NCI-H128 (cell line): ENCODE measurements at regions not wholly inside any gene's neighbourhood (a gene's known extent, or its start where the extent isn't known, plus 50 kb on each side); places are given as distances from the start of the nearest gene placed in this dataset.
"Not testable (repeated sequence)": the region's sequence is repeated elsewhere in the genome, so short reads cannot be mapped to it uniquely, and the experiment has no call there.

ENCODE experiments used
- DNase-seq: peaks from one replicate; lab custom pipeline; 2025; ENCODE audit not compliant: unreplicated experiment; lab: John Stamatoyannopoulos, UW

DNA sequence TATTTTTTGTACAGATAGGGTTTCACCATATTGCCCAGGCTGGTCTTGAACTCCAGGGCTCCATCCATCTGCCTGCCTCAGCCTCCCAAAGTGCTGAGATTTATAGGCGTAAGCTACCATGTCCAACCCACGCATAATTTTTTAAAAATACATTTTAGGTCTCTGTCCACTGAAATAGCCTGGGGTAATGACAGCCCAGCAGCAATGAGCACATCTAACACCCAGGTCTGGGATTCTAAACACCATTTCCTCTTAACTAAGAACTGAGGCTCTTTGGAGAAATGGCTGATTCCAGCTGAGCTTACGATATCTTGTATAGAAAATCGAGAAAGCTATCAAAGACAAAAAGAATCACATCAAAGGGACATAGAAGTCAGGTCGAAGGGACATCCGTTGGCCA lies 245.3 kb downstream of the PARN start:
- DNase-seq: no peak

- not testable (repeated sequence) for DNase-seq
These were observed 246.2 kb downstream of the PARN start for GRCh38 chr16:14383844-14384243.

DNA sequence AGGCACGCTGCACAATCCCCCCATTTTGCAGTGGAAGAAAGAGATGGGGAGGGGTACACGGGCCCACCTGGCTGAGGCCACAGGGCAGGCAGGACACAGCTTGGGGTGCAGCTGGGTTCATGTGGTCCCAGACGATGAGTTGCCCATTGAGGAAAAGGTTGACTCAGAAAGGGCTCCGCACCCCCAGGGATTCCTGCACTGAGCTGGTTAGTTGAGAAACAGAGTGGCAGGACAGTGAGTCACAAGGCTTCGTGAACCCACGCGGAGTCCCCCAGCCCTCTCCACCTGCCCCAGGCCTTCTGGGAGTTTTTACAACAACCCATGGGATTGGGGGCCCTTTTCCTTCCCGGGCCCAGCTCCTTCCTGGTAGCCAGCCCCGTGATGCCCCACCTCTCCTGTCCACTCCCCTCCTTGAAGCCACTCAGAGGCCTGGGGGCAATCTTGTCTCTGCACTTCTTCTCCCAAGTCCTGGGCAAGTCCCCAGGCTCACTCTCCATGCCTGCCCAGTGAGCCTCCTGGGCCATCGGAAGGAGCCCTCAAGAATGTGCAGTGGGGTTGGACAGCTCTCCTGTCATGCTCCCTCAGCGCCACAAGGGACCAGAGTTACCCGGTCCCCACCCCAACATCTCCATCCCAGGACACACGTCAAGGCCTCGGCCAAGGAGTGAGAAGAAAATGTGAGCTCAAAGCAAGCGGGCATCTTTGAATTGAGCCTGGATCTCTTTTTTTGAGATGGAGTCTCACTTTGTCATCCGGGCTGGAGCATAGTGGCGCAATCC lies 251.2 kb downstream of the PARN start:
- DNase-seq: no peak

- DNase-seq: no peak
These were observed 251.9 kb downstream of the PARN start for GRCh38 chr16:14378131-14378551.

DNA sequence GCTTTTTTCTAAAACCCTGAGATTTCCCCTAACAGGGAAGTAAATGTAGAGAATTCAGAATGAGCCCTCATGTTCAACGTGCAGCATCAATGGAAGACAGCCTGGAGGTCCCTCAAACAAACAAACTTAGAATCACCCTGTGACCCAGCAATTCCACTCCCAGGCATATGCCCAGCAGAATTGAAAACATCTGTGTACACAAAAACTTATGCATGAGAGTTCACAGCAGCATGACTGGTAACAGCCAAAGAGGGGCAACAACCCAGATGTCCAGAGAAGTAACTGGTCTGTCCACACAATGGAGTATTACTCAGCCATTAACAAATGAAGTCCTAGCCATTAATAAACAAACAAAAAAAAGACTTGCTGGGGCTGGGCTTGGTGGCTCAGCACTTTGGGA lies 252.7 kb downstream of the PARN start:
- DNase-seq: no peak

DNA sequence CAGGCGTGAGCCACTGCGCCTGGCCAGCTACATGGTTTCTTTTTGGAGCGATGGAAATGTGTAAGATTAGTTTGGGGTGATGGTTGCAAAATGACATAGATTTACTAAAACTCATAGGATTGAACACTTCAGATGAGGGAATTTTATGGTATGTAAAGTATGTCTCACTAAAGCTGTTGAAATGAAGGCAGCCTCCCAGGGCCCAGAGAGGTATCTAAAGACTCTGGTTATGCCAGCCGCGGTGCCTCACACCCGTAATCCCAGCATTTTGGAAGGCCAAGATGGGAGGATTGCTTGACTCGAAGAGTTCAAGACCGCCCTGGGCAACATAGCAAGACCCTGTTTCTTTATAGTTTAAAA lies 254.9 kb downstream of the PARN start:
- no peak for DNase-seq

GRCh38 chr16:14374451-14375131 lies 255.5 kb downstream of the PARN start:
- DNase-seq: no peak

DNA sequence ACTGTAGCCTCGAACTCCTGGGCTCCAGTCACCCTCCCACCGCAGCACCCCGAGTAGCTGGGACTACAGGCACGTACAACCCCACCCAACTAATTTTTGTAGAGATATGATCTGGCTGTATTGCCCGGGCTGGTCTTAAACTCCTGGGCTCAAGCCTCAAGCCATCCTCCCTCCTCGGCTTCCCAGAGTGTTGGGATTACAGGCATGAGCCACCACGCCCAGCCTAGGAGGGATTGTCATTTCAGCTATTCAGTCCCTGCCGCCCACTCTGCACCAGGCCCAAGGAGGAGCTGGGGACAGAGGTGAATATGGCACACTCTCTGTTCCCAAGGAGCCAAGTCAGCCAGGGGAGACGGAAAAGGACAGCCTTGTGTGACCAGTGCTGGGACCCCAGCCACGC lies 256.2 kb downstream of the PARN start:
- DNase-seq: no peak

DNA sequence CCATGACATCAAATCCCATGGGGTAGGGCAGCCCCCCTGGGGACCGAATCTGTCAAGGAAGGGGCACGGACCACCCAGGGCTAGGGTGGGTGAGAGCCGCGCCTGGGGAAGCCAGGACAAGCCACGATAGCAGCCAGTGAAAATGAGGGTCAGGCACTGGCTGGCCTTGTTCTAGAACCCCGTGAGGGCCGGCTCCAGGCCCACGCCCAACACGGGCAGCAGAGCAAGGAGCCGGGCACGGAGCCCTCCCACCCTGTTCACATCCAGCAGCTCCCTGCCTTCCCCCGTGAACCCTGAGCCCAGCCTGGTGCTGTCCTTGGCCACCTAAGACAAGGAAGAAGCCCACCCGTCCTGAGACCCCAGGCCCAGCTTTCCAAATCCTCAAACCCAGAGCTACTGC lies 256.7 kb downstream of the PARN start:
- no peak for DNase-seq

- DNase-seq: no peak
These were observed 257.6 kb downstream of the PARN start for GRCh38 chr16:14372471-14372870.

- DNase-seq: no peak
These were observed 258.2 kb downstream of the PARN start for GRCh38 chr16:14371778-14372431.

GRCh38 chr16:14370736-14371234 lies 259.3 kb downstream of the PARN start:
- DNase-seq: no peak

- DNase-seq: no peak
These were observed 260.1 kb downstream of the PARN start for GRCh38 chr16:14369734-14370598.

DNA sequence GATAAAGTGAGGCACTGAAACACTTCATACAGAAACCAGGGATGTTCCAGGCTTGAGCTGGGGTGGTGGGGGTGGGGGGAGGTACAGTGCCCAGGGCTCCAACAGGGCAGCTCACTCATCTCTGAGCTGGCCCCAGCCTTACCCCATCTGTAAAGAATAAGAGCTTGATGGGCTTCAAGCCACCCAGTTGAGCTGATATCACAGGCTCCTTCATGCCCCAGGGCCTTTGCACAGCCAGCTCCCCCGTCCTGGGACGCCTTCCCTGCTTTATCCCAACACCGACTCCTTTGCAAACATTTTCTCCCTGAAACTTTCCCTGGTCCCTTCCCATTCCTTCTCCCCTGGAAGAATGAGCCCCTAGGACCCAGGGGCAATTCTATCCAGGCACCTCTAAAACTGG lies 261.7 kb downstream of the PARN start:
- no peak for DNase-seq

DNA sequence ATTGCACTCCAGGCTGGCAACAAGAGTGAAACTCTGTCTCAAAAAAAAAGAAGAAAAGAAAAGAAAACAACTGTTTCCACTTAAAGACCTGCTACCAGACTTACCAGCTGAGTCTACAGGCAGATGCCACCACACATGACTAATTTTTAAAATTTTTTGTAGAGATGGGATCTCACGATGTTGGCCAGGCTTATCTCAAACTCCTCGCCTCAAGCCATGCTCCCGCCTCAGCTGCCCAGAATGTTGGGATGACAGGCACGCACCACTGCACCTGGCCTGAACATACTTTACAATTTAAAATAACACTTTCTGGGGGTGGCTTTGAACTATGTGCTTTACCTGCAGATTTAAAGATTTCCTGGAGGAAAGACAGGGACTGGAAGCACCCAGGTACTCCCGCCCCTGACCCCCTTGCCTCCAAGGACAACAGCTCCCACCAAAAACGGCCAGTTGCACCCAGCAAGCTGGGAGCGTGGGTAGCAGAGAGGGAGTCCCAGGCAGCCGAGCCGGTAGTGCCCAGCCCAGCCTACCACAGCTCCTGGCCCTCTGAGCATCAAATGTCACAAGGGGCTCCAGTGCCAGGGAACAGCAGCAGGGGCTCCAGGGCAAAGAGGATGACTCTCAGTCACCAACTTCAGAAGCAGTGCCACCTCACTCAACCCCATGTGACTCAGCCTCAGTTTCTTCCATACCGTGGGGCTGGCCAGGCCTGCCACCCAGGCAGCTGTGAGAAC lies 262.9 kb downstream of the PARN start:
- no peak for DNase-seq

DNA sequence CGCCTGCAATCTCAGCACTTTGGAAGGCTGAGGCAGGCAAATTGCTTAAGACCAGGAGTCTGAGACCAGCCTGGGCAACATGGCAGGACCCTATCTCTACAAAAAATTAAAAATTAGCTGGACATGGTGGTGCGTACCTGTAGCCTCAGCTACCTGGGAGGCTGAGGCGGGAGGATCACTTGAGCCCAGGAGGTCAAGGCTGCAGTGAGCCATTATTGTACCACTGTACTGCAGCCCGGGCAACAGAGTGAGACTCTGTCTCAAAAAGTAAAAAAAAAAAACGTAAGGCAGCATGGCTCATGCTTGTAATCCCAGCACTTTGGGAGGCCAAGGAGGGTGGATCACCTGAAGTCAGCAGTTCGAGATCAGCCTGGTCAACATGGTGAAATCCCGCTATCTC lies 263.6 kb downstream of the PARN start:
- no peak for DNase-seq

GRCh38 chr16:14365200-14365851 lies 264.7 kb downstream of the PARN start:
- DNase-seq: no peak

DNA sequence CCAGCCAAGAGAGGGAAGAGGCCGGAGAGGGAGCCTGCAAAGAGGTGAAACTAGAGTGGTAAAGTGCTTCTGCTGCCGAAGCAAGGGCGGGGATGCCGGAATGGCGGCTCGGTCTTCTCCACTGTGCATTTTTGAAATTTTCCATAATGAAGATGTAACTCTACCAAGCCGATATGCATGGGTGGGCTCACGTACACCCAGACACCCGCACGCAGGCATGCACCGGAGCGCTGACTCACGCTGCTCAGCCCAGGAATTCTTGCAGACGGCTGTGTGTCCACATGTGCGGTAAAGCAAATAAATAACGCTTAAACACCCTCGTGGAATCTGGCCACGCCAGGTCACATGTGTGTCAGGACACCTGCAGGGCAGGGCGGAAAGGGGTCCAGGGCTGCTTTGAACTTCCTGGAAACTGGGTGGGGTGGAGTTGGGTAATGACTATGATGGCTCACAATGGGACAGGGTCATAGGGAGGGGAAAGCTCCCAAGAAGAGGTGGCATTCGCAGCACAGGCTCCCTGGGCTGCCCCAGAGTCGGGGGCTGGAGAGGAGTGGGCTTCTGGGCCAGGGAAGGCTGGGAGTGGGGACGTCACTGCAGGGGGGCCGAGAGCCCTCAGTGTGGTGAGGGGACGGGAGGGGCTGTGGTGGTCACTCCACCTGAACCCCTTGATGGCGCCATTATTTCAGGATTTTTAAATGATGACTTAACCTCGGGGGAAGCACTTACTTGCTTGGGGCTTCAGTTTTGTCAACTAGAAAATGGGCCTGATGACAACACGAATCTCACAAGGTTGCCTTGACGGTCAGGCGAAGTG lies 265.5 kb downstream of the PARN start:
- DNase-seq: no peak

DNA sequence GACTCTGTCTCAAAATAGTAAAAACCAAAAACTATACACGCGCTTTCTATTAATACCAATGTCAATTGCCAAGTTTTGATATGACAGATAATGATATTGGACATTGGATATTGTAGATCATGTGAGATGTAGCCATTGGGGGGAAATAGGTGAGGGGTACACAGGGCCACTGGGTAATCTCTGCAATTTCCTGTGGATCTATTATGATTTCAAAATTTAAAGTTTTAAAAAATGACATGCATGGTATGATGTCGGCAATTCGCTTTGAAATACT lies 266.0 kb downstream of the PARN start:
- DNase-seq: no peak
